C4-2B (cell line): ENCODE measurements at regions not wholly inside any gene's neighbourhood (a gene's known extent, or its start where the extent isn't known, plus 50 kb on each side); places are given as distances from the start of the nearest gene placed in this dataset.

Experiments
- ZFX ChIP-seq: fragments of 450-650 bp; IDR thresholded peaks from 2 replicates; pipeline ENCODE4 v1.6.1; 2017
- TF ChIP-seq, protein P1 (sequence below): fragments of 450-650 bp; conservative IDR thresholded peaks from 2 replicates; pipeline ENCODE4 v1.5.1; 2017; ENCODE audit warnings: mild to moderate bottlenecking

DNA sequence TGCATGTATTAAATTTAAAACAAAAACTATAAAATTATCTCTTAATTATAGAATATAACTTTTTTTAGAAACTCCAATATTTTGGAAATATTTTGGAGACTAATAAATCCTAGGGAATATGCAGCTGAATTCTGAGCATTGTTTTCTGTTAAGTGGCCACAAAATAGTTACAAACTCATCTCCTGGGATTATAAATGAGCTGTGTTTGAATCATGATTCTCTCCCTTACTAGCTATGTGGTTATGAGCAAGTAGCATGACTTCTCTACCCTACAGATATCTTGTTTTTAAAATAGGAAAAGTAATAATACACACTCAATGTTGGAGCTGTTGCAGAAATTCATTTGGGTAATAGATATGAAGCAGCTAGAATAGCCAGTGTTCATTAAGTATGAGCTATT lies 137.9 kb upstream of the ITGA4 start:
- TF ChIP-seq, protein P1, sequence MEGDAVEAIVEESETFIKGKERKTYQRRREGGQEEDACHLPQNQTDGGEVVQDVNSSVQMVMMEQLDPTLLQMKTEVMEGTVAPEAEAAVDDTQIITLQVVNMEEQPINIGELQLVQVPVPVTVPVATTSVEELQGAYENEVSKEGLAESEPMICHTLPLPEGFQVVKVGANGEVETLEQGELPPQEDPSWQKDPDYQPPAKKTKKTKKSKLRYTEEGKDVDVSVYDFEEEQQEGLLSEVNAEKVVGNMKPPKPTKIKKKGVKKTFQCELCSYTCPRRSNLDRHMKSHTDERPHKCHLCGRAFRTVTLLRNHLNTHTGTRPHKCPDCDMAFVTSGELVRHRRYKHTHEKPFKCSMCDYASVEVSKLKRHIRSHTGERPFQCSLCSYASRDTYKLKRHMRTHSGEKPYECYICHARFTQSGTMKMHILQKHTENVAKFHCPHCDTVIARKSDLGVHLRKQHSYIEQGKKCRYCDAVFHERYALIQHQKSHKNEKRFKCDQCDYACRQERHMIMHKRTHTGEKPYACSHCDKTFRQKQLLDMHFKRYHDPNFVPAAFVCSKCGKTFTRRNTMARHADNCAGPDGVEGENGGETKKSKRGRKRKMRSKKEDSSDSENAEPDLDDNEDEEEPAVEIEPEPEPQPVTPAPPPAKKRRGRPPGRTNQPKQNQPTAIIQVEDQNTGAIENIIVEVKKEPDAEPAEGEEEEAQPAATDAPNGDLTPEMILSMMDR, result no peak
- no peak for TF ChIP-seq ZFX
